IPS DF 6.9 (cell line): ENCODE measurements at regions not wholly inside any gene's neighbourhood (a gene's known extent, or its start where the extent isn't known, plus 50 kb on each side); places are given as distances from the start of the nearest gene placed in this dataset.

Experiments
- DNase-seq: peaks from one replicate; pipeline ENCODE4 v3.0.0-alpha.2; 2013; ENCODE audit warnings: low read depth, low spot score
- H3K27ac ChIP-seq: one replicate; pipeline ENCODE4 v1.5.1; 2013; ENCODE audit warnings: low read length, control low read depth
- H3K27me3 ChIP-seq: 2 replicates; pipeline ENCODE4 v1.6.1; 2013; ENCODE audit warnings: mild to moderate bottlenecking, low read length; ENCODE audit not compliant: control insufficient read depth, insufficient read depth
- H3K36me3 ChIP-seq: 2 replicates; pipeline ENCODE4 v1.6.1; 2013; ENCODE audit warnings: low read length; ENCODE audit not compliant: control insufficient read depth, insufficient read depth
- H3K4me1 ChIP-seq: 2 replicates; pipeline ENCODE4 v1.6.1; 2013; ENCODE audit warnings: low read length; ENCODE audit not compliant: control insufficient read depth, insufficient read depth
- H3K4me3 ChIP-seq: 2 replicates; pipeline ENCODE4 v1.5.1; 2013; ENCODE audit warnings: mild to moderate bottlenecking, low read length
- H3K9me3 ChIP-seq: 2 replicates; pipeline ENCODE4 v1.6.1; 2013; ENCODE audit warnings: low read length, inconsistent platforms; ENCODE audit not compliant: control insufficient read depth, insufficient read depth
- WGBS: extraction: QIAGEN DNeasy Blood & Tissue Kit; methylation state at CpG from one replicate; pipeline ENCODE4 v1.1.7; 2013; ENCODE audit warnings: mixed read lengths, missing lambda C conversion rate; ENCODE audit not compliant: insufficient read length, insufficient coverage; 5-methylcytosine and 5-hydroxymethylcytosine counted together

GRCh38 chr7:81583090-81583489 lies 186.8 kb downstream of the HGF start:
- no peaks in the 10 kb centered on the region for H3K4me1 ChIP-seq
- H3K4me3 ChIP-seq: no peak overlapping the region
- no CpG with 5 or more reads among the region's 1 CpG for WGBS
- DNase-seq: no peak
- no peak overlapping the region for H3K27ac ChIP-seq
- no peaks in the 10 kb centered on the region for H3K36me3 ChIP-seq
- no peaks in the 10 kb centered on the region for H3K27me3 ChIP-seq
- no peaks in the 10 kb centered on the region for H3K9me3 ChIP-seq

- no peaks in the 10 kb centered on the region for H3K36me3 ChIP-seq
- DNase-seq: no peak
- no CpG with 5 or more reads among the region's 2 CpGs for whole genome bisulfite sequencing
- no peak overlapping the region for H3K4me3 ChIP-seq
- no peaks in the 10 kb centered on the region for H3K9me3 ChIP-seq
- no peaks in the 10 kb centered on the region for H3K4me1 ChIP-seq
- no peaks in the 10 kb centered on the region for H3K27me3 ChIP-seq
- H3K27ac ChIP-seq: no peak overlapping the region
These were observed 192.1 kb downstream of the HGF start for GRCh38 chr7:81577642-81578340.

- no peaks in the 10 kb centered on the region for H3K9me3 ChIP-seq
- no peak overlapping the region for H3K27ac ChIP-seq
- no CpG with 5 or more reads among the region's 6 CpGs for WGBS
These were observed 195.0 kb downstream of the HGF start for GRCh38 chr7:81574723-81575326.

GRCh38 chr7:81573932-81574331 lies 195.9 kb downstream of the HGF start:
- no peaks in the 10 kb centered on the region for H3K27me3 ChIP-seq
- H3K4me3 ChIP-seq: no peak overlapping the region
- no CpG with 5 or more reads among the region's 1 CpG for WGBS
- no peaks in the 10 kb centered on the region for H3K4me1 ChIP-seq
- H3K9me3 ChIP-seq: no peaks in the 10 kb centered on the region
- DNase-seq: no peak
- no peak overlapping the region for H3K27ac ChIP-seq
- no peaks in the 10 kb centered on the region for H3K36me3 ChIP-seq

More at GRCh38 chr7:81574723-81575326, 195.0 kb downstream of the HGF start:
- no peak for DNase-seq
- H3K4me3 ChIP-seq: no peak overlapping the region
- no peaks in the 10 kb centered on the region for H3K27me3 ChIP-seq
- H3K4me1 ChIP-seq: no peaks in the 10 kb centered on the region
- H3K36me3 ChIP-seq: no peaks in the 10 kb centered on the region

- Histone ChIP-seq H3K4me3 (no peak overlapping the region), H3K27me3 (no peaks in the 10 kb centered on the region), H3K9me3 (no peaks in the 10 kb centered on the region), H3K36me3 (no peaks in the 10 kb centered on the region), H3K27ac (no peak overlapping the region), H3K4me1 (no peaks in the 10 kb centered on the region)
- DNase-seq: no peak
- WGBS: no CpG with 5 or more reads among the region's 1 CpG
These were observed 196.7 kb downstream of the HGF start for GRCh38 chr7:81573128-81573527.

- Histone ChIP-seq H3K9me3 (no peaks in the 10 kb centered on the region), H3K4me1 (no peaks in the 10 kb centered on the region), H3K27me3 (no peaks in the 10 kb centered on the region), H3K4me3 (no peak overlapping the region), H3K36me3 (no peaks in the 10 kb centered on the region), H3K27ac (no peak overlapping the region)
- no CpG with 5 or more reads among the region's 5 CpGs for WGBS
- DNase-seq: no peak
These were observed 207.3 kb downstream of the HGF start for GRCh38 chr7:81562581-81562980.

- Histone ChIP-seq H3K4me1 (no peaks in the 10 kb centered on the region), H3K4me3 (no peak overlapping the region), H3K27me3 (no peaks in the 10 kb centered on the region), H3K36me3 (no peaks in the 10 kb centered on the region), H3K27ac (no peak overlapping the region), H3K9me3 (no peaks in the 10 kb centered on the region)
- WGBS: no CpG with 5 or more reads among the region's 5 CpGs
- DNase-seq: no peak
These were observed 209.1 kb downstream of the HGF start for GRCh38 chr7:81560708-81561107.

GRCh38 chr7:81549484-81550016 lies 220.3 kb downstream of the HGF start:
- H3K27me3 ChIP-seq: no peaks in the 10 kb centered on the region
- WGBS: no CpG with 5 or more reads among the region's 8 CpGs
- DNase-seq: no peak
- no peak overlapping the region for H3K4me3 ChIP-seq
- no peak overlapping the region for H3K27ac ChIP-seq
- H3K4me1 ChIP-seq: no peaks in the 10 kb centered on the region
- H3K36me3 ChIP-seq: no peaks in the 10 kb centered on the region
- H3K9me3 ChIP-seq: no peaks in the 10 kb centered on the region

GRCh38 chr7:81534996-81535395 lies 234.9 kb downstream of the HGF start:
- Histone ChIP-seq H3K27ac (no peak overlapping the region), H3K36me3 (no peaks in the 10 kb centered on the region), H3K9me3 (no peaks in the 10 kb centered on the region), H3K27me3 (no peaks in the 10 kb centered on the region), H3K4me3 (no peak overlapping the region), H3K4me1 (no peaks in the 10 kb centered on the region)
- DNase-seq: no peak
- 100% methylated on average over 1 of the region's 1 CpG for WGBS

GRCh38 chr7:81534446-81534845 lies 235.4 kb downstream of the HGF start:
- H3K36me3 ChIP-seq: no peaks in the 10 kb centered on the region
- H3K27me3 ChIP-seq: no peaks in the 10 kb centered on the region
- no peak overlapping the region for H3K4me3 ChIP-seq
- H3K9me3 ChIP-seq: no peaks in the 10 kb centered on the region
- no peaks in the 10 kb centered on the region for H3K4me1 ChIP-seq
- DNase-seq: no peak
- WGBS: 100% methylated on average over 1 of the region's 3 CpGs
- no peak overlapping the region for H3K27ac ChIP-seq

GRCh38 chr7:81533931-81534330 lies 235.9 kb downstream of the HGF start:
- Histone ChIP-seq H3K27ac (no peak overlapping the region), H3K27me3 (no peaks in the 10 kb centered on the region), H3K9me3 (no peaks in the 10 kb centered on the region), H3K36me3 (no peaks in the 10 kb centered on the region), H3K4me1 (no peaks in the 10 kb centered on the region), H3K4me3 (no peak overlapping the region)
- no peak for DNase-seq
